ENCODE measurements at regions not wholly inside any gene's neighbourhood (a gene's known extent, or its start where the extent isn't known, plus 50 kb on each side); places are given as distances from the start of the nearest gene placed in this dataset.

DNA sequence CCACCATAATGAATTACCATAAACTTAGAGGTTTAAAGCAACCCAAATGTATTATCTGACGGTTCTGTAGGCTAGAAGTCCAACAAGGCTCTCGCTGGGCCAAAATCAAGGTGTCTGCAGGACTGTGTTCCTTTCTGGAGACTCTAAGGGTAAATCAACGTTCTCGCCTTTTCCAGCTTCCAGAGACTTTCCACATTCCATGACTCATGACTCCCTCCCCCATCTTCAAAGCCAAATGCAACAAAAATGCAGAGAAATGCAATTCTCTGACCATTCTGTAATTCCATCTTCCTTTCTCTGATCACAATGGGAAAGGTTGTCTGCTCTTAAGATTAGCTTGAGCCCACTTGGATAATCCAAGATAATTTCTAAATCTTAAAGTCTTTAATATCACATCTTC is 287.1 kb downstream of the LTN1 start:
- peak overlapping the region in 1 of 2 donors; percentile 13 for H3K27ac ChIP-seq
- no peaks in the 10 kb centered on the region for H3K36me3 ChIP-seq
- H3K4me1 ChIP-seq (ENCODE audit: control insufficient read depth in 1 of 2, low read depth in 2 of 2): peaks cover 0 to 27% of the 10 kb centered on the region in 2 donors
- no peak for DNase-seq (ENCODE audit: low spot score)
- H3K4me3 ChIP-seq: no peak overlapping the region
- no peak for ATAC-seq (ENCODE audit: insufficient number of reproducible peaks, low FRiP score, low read depth)
- TF ChIP-seq, protein P1, sequence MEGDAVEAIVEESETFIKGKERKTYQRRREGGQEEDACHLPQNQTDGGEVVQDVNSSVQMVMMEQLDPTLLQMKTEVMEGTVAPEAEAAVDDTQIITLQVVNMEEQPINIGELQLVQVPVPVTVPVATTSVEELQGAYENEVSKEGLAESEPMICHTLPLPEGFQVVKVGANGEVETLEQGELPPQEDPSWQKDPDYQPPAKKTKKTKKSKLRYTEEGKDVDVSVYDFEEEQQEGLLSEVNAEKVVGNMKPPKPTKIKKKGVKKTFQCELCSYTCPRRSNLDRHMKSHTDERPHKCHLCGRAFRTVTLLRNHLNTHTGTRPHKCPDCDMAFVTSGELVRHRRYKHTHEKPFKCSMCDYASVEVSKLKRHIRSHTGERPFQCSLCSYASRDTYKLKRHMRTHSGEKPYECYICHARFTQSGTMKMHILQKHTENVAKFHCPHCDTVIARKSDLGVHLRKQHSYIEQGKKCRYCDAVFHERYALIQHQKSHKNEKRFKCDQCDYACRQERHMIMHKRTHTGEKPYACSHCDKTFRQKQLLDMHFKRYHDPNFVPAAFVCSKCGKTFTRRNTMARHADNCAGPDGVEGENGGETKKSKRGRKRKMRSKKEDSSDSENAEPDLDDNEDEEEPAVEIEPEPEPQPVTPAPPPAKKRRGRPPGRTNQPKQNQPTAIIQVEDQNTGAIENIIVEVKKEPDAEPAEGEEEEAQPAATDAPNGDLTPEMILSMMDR (IDR thresholded peaks at IDR 0.05): no peak
- no peaks in the 10 kb centered on the region for H3K27me3 ChIP-seq (replicated peaks; ENCODE audit: insufficient read depth)
- H3K9me3 ChIP-seq: no peaks in the 10 kb centered on the region

DNA sequence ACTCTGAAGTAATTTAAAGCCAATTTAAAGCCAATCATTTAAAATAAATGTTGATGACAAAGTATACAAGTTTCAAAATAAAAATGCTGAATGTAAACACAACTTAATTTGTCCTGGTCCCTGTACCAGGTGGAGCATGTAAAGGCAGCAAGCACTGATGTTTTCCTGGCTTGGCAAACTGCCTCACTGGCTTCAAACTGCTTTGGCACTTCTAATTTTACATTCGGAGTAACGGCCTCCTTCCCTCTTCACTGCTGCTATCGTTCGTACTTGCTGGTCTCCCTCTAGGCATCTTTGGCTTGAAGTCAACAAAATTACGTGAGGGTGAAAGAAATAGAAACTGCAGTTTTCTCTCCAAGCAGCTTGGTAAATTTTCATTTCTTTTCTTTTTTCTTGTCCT is 287.9 kb downstream of the LTN1 start:
- H3K9me3 ChIP-seq: no peaks in the 10 kb centered on the region
- TF ChIP-seq, protein P1 (IDR thresholded peaks at IDR 0.05): no peak
- H3K27me3 ChIP-seq (replicated peaks; ENCODE audit: insufficient read depth): no peaks in the 10 kb centered on the region
- DNase-seq (ENCODE audit: low spot score) (no peak), ATAC-seq (ENCODE audit: insufficient number of reproducible peaks, low FRiP score, low read depth) (peak; percentile 40)
- peak overlapping the region in 1 of 2 donors; percentile 13 for H3K27ac ChIP-seq
- H3K4me3 ChIP-seq: peak overlapping the region; percentile 36
- H3K4me1 ChIP-seq (ENCODE audit: control insufficient read depth in 1 of 2, low read depth in 2 of 2): peaks cover 2 to 27% of the 10 kb centered on the region in 2 donors
- H3K36me3 ChIP-seq: no peaks in the 10 kb centered on the region

DNA sequence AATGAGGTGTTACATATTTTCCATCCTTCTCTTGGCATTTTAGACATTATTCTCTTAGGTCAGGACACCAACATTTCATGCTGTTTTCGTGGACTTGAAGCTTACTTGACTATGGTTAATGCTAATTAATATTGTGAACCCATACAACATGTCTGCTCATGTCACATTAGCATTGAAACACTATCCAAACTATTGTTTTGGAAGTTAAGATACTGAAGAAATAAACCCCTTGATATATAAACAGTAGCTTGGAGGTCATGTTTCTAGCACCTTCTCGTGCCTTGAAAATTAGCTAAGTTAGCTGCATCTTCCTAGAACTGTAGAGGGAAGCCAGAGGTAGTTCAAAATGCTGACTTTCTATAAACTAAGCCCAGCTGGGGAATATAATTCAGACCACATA is 288.8 kb downstream of the LTN1 start:
- peaks cover 2 to 27% of the 10 kb centered on the region in 2 donors for H3K4me1 ChIP-seq (ENCODE audit: control insufficient read depth in 1 of 2, low read depth in 2 of 2)
- no peak overlapping the region for H3K4me3 ChIP-seq
- H3K36me3 ChIP-seq: no peaks in the 10 kb centered on the region
- H3K27ac ChIP-seq: no peak overlapping the region
- ATAC-seq (ENCODE audit: insufficient number of reproducible peaks, low FRiP score, low read depth): no peak
- TF ChIP-seq, protein P1 (IDR thresholded peaks at IDR 0.05): no peak
- no peak for DNase-seq (ENCODE audit: low spot score)
- no peaks in the 10 kb centered on the region for H3K27me3 ChIP-seq (replicated peaks; ENCODE audit: insufficient read depth)
- H3K9me3 ChIP-seq: no peaks in the 10 kb centered on the region

DNA sequence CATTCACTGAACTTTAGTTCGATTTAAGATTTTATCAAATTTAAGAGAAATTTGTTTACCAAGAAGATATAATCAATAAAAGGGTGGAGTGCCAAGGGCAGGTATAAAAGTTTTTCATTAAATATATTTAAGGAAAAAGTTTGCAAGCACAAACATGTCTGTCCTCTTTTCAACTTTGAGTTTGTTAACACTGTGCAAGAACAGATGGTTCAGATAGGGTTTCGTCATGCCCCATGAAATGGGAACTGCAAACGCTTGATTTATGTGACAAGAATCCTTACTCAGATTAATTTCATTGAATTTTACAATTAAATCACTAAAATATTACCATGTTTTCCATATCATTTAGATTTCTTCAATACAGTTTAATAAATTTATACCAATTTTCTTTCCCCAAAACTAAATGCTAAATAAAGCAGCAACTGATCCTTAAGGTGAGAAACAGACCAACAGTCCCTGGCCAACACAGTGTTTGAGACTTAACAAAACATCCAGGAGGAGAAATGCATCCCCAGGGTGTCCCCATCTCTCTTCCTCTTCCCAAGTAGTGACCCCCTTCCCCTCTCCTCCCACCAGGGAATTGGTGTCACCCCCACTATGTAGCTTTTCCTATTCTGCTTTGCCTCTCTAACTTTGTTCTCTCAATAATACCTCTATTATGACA is 292.9 kb downstream of the LTN1 start:
- ATAC-seq (ENCODE audit: insufficient number of reproducible peaks, low FRiP score, low read depth): no peak
- no peaks in the 10 kb centered on the region for H3K9me3 ChIP-seq
- H3K4me1 ChIP-seq (ENCODE audit: control insufficient read depth in 1 of 2, low read depth in 2 of 2): peaks cover 2 to 21% of the 10 kb centered on the region in 2 donors
- no peak overlapping the region for H3K27ac ChIP-seq
- TF ChIP-seq, protein P1 (IDR thresholded peaks at IDR 0.05): no peak
- no peak overlapping the region for H3K4me3 ChIP-seq
- H3K36me3 ChIP-seq: no peaks in the 10 kb centered on the region
- DNase-seq (ENCODE audit: low spot score): no peak
- H3K27me3 ChIP-seq (replicated peaks; ENCODE audit: insufficient read depth): no peaks in the 10 kb centered on the region

DNA sequence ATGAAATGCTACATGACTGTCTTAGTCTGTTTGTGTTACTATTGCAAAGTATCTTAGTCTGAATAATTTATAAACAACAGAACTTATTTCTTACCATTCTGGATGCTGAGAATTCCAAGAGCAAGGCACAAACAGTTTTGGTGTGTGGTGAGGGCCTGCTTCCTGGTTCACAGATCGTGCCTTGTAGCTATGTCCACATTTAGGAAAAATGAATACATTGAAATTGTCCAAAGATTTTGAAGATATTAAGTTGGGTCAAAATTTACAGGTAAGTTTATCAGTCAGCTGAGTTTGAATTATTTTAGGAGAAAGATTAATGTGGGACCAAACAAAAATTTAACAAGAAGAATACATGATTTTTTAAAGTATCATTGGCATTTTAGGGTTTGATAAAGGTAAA is 293.5 kb downstream of the LTN1 start:
- no peak for ATAC-seq (ENCODE audit: insufficient number of reproducible peaks, low FRiP score, low read depth)

More for the DNA sequence above, 293.5 kb downstream of the LTN1 start:
- TF ChIP-seq, protein P1 (IDR thresholded peaks at IDR 0.05): no peak
- no peak overlapping the region for H3K27ac ChIP-seq
- H3K36me3 ChIP-seq: no peaks in the 10 kb centered on the region
- H3K9me3 ChIP-seq: no peaks in the 10 kb centered on the region
- no peaks in the 10 kb centered on the region for H3K27me3 ChIP-seq (replicated peaks; ENCODE audit: insufficient read depth)
- H3K4me3 ChIP-seq: no peak overlapping the region
- H3K4me1 ChIP-seq (ENCODE audit: control insufficient read depth in 1 of 2, low read depth in 2 of 2): peaks cover 2 to 16% of the 10 kb centered on the region in 2 donors
- no peak for DNase-seq (ENCODE audit: low spot score)

All from thoracic aorta (tissue), 2 donors.